ENCODE measurements at regions not wholly inside any gene's neighbourhood (a gene's known extent, or its start where the extent isn't known, plus 50 kb on each side); places are given as distances from the start of the nearest gene placed in this dataset.
"Not testable (repeated sequence)": the region's sequence is repeated elsewhere in the genome, so short reads cannot be mapped to it uniquely, and the experiment has no call there.

DNA sequence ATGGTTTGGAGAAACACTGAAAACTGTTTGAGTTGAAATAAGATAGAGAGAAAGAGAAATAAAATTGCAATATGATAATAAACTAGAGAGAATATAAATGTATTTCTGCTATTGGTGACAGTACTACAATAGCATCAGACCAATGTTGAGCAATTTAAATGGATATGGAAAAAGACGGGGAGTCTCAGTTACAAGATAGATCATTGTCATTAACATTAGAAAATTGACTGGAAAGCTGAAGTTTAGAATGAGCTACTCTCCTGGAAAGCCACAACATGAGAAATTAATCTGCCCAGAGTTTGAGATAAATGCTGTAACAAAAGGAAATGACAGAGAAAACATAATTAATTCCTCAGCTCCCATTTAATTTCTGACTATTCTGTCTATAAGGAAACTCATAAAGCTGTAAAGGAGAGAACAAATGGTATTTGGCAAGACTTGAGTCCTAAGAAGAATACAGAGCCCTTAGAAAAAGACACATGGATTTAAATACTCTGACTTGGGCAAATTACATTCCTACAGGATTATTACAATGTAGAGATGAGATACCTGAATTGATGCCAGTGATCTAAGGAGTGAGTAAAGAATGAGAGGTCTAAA is 624.5 kb upstream of the CHD1 start:
- DNase-seq (no peak), ATAC-seq (no peak)
- H3K4me1 ChIP-seq: no peaks in the 10 kb centered on the region
- intact Hi-C loops (cut with DNase I): no loop called here
- no peak overlapping the region for H3K4me3 ChIP-seq
- no peaks in the 10 kb centered on the region for H3K9me3 ChIP-seq
- no peak for TF ChIP-seq CTCF (IDR thresholded peaks at IDR 0.05)
- no peaks in the 10 kb centered on the region for H3K36me3 ChIP-seq
- H3K27ac ChIP-seq: no peak overlapping the region
- no peaks in the 10 kb centered on the region for H3K27me3 ChIP-seq (ENCODE audit: low read depth)

DNA sequence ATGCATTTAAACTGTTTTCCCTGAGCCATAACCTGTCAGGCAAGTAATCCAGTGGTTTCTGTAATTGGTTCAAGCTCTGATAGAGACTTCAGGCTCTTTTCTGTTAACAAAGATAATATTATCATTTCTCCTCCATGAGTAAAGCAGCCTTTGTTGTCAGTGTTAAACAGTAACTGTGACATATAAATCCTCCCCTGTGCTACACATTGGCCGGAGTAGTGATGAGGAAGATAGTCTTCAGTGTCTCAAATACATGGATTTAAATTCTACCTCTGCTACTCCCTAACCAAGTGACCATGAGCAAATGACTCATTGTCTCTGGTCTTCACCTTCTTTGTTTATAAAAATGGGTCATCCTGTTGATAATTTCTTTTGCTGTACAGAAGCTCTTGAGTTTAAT is 615.5 kb upstream of the CHD1 start:
- no peaks in the 10 kb centered on the region for H3K27me3 ChIP-seq (ENCODE audit: low read depth)
- H3K4me3 ChIP-seq: no peak overlapping the region
- DNase-seq (no peak), ATAC-seq (no peak)
- H3K27ac ChIP-seq: no peak overlapping the region
- H3K9me3 ChIP-seq: no peaks in the 10 kb centered on the region
- H3K4me1 ChIP-seq: no peaks in the 10 kb centered on the region
- no peak for TF ChIP-seq CTCF (IDR thresholded peaks at IDR 0.05)
- H3K36me3 ChIP-seq: no peaks in the 10 kb centered on the region
- intact Hi-C loops (cut with DNase I): no loop called here

DNA sequence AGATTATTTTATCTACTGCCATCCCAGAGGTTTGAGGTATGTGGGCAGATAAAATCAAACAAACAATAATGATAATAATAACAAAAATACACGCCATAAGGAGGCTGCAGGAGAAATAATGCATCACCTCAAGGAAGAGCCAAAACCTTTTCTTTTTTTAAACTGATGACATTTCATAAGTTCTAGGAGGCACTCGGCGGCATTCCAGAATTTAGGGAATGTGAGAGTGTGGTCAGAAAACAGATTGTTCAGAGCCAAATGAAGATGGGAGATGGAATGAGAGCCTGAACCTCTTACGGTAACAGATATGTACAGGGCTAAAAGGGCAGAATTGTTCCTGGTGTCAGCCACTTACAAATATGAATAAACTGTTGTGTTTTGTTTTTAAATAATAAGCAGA is 615.0 kb upstream of the CHD1 start:
- no peak for TF ChIP-seq CTCF (IDR thresholded peaks at IDR 0.05)
- ATAC-seq (no peak), DNase-seq (no peak)
- H3K27ac ChIP-seq: no peak overlapping the region
- no peak overlapping the region for H3K4me3 ChIP-seq
- no peaks in the 10 kb centered on the region for H3K27me3 ChIP-seq (ENCODE audit: low read depth)
- intact Hi-C loops (cut with DNase I): no loop called here
- H3K9me3 ChIP-seq: no peaks in the 10 kb centered on the region
- no peaks in the 10 kb centered on the region for H3K36me3 ChIP-seq
- H3K4me1 ChIP-seq: no peaks in the 10 kb centered on the region

GRCh38 chr5:99534241-99534640 is 605.4 kb upstream of the CHD1 start:
- H3K27ac ChIP-seq; H3K36me3 ChIP-seq; H3K4me3 ChIP-seq; H3K9me3 ChIP-seq; H3K27me3 ChIP-seq (ENCODE audit: low read depth); intact Hi-C loops (cut with DNase I); DNase-seq; H3K4me1 ChIP-seq; ATAC-seq: not testable (repeated sequence)

DNA sequence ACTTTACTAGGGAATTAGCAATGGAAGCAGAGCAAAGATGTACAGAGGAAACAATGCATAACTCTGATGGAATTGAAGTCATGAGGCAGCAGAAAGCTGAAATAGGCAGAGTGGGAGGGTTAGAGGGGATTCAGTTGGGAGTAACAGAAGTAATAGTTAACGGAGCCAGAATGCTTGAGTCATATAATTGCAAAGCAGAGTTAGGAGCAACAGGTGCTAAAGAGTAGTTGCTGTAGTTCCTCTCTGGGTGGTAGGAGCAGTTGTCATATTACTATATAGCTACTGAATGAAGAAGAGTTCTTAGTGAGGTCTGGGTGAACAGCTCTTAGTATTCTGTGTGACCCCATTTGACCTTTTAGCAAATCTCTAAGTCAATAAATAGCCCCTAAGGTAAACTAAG is 592.9 kb upstream of the CHD1 start:
- DNase-seq; ATAC-seq; H3K36me3 ChIP-seq; H3K27me3 ChIP-seq (ENCODE audit: low read depth); H3K4me3 ChIP-seq; H3K4me1 ChIP-seq; H3K27ac ChIP-seq; H3K9me3 ChIP-seq; intact Hi-C loops (cut with DNase I): not testable (repeated sequence)

- intact Hi-C loops (cut with DNase I); H3K27me3 ChIP-seq (ENCODE audit: low read depth); DNase-seq; H3K4me3 ChIP-seq; ATAC-seq; H3K9me3 ChIP-seq; H3K27ac ChIP-seq; H3K4me1 ChIP-seq; H3K36me3 ChIP-seq: not testable (repeated sequence)
Measured at GRCh38 chr5:99515864-99516490, 587.2 kb upstream of the CHD1 start.

- H3K27ac ChIP-seq; ATAC-seq; H3K36me3 ChIP-seq; H3K4me1 ChIP-seq; H3K4me3 ChIP-seq; H3K9me3 ChIP-seq; H3K27me3 ChIP-seq (ENCODE audit: low read depth); DNase-seq; intact Hi-C loops (cut with DNase I): not testable (repeated sequence)
Measured at GRCh38 chr5:99510237-99510866, 581.5 kb upstream of the CHD1 start.

DNA sequence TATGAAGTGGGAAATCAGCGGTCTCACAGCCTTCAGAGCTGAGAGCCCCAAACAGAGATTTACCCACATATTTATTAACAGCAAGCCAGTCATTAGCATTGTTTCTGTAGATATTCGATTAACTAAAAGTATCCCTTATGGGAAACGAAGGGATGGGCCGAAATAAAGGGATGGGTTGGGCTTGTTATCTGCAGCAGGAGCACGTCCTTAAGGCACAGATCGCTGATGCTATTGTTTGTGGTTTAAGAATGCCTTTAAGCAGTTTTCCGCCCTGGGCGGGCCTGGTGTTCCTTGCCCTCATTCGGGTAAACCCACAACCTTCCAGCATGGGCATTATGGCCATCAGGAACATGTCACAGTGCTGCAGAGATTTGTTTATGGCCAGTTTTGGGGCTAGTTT is 580.3 kb upstream of the CHD1 start:
- H3K27ac ChIP-seq; intact Hi-C loops (cut with DNase I); H3K9me3 ChIP-seq; H3K4me1 ChIP-seq; DNase-seq; ATAC-seq; H3K36me3 ChIP-seq; H3K27me3 ChIP-seq (ENCODE audit: low read depth); H3K4me3 ChIP-seq: not testable (repeated sequence)

GRCh38 chr5:99495456-99495855 is 566.6 kb upstream of the CHD1 start:
- H3K27ac ChIP-seq; H3K27me3 ChIP-seq (ENCODE audit: low read depth); H3K9me3 ChIP-seq; intact Hi-C loops (cut with DNase I); H3K4me3 ChIP-seq; ATAC-seq; H3K36me3 ChIP-seq; H3K4me1 ChIP-seq; DNase-seq: not testable (repeated sequence)

- H3K4me3 ChIP-seq; intact Hi-C loops (cut with DNase I); H3K27me3 ChIP-seq (ENCODE audit: low read depth); DNase-seq; ATAC-seq; H3K4me1 ChIP-seq; H3K9me3 ChIP-seq; H3K27ac ChIP-seq; H3K36me3 ChIP-seq: not testable (repeated sequence)
Measured at GRCh38 chr5:99478450-99478849, 549.6 kb upstream of the CHD1 start.

- H3K4me3 ChIP-seq; H3K4me1 ChIP-seq; ATAC-seq; H3K27me3 ChIP-seq (ENCODE audit: low read depth); DNase-seq; intact Hi-C loops (cut with DNase I); H3K36me3 ChIP-seq; H3K27ac ChIP-seq; H3K9me3 ChIP-seq: not testable (repeated sequence)
Measured at GRCh38 chr5:99473328-99473727, 544.5 kb upstream of the CHD1 start.
